Neutrophil (primary cell): ENCODE measurements at regions not wholly inside any gene's neighbourhood (a gene's known extent, or its start where the extent isn't known, plus 50 kb on each side); places are given as distances from the start of the nearest gene placed in this dataset.

Experiments
- H3K27ac ChIP-seq: fragments of 200-600 bp; sonication (generic); 2 replicates; pipeline ENCODE4 v1.5.1; 2016; ENCODE audit warnings: mild to moderate bottlenecking, moderate library complexity
- H3K27me3 ChIP-seq: fragments of 200-600 bp; sonication (generic); 2 replicates; pipeline ENCODE4 v1.6.0; 2016; ENCODE audit warnings: mild to moderate bottlenecking
- H3K36me3 ChIP-seq: fragments of 200-600 bp; sonication (generic); 2 replicates; pipeline ENCODE4 v1.5.1; 2017
- H3K4me1 ChIP-seq, 2 experiments: fragments of 200-600 bp in 1 of 2; sonication (generic) in 1 of 2; 1 replicate in 1 of 2; 2 replicates in 1 of 2; pipeline versions ENCODE4 v1.5.1 to v1.6.1; 2013 to 2016; ENCODE audit warnings: low read depth in 1 of 2, low read length in 1 of 2, mild to moderate bottlenecking in 1 of 2, moderate library complexity in 1 of 2; ENCODE audit not compliant: control insufficient read depth in 1 of 2, insufficient read depth in 1 of 2
- H3K4me3 ChIP-seq, 2 experiments: fragments of 200-600 bp in 1 of 2; sonication (generic) in 1 of 2; 1 replicate in 1 of 2; 2 replicates in 1 of 2; pipeline ENCODE4 v1.5.1; 2013 to 2016; ENCODE audit warnings: low read depth in 1 of 2, low read length in 1 of 2, mild to moderate bottlenecking in 1 of 2, moderate library complexity in 1 of 2
- H3K9me3 ChIP-seq: fragments of 200-600 bp; sonication (generic); 2 replicates; pipeline ENCODE4 v1.5.1; 2016
- TF ChIP-seq, protein P1 (sequence below): fragments of 200-600 bp; sonication (generic); IDR thresholded peaks from 2 replicates; pipeline ENCODE4 v1.5.1; 2016; ENCODE audit warnings: antibody characterized with exemption

DNA sequence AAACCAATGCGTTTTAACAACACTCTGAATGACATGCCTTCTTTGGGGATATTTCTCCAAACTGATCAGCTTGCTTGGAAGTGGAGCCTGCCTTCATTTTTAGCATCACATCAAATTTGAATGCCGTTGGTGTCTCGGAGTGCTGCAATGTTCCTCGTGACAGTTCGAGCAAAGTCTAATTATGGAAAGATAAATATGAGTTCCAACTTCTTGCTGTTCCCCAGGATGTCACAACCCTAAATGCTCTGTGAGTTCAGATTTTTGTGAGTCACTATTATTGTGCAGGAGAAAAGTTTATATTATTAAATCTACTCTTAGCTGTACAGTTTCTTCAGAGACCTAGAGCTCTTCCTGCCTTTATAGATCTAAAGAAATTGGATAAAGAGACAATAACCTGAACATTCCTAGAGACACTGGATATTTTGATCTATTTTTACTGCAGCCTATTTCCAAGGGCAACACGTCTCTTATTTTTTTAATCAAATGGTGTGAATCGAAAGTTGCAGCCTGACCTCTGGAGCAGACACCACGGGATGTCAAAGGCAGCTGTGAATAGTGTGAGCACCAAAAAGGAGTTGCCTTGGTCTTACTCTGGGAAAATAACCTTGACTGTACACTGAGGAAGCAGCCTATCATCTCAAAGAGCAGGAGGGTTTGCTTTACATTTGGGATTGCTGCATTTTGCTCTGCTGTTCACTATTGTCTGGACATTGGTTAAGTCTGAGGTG is 330.1 kb downstream of the TDRD15 start:
- TF ChIP-seq, protein P1, sequence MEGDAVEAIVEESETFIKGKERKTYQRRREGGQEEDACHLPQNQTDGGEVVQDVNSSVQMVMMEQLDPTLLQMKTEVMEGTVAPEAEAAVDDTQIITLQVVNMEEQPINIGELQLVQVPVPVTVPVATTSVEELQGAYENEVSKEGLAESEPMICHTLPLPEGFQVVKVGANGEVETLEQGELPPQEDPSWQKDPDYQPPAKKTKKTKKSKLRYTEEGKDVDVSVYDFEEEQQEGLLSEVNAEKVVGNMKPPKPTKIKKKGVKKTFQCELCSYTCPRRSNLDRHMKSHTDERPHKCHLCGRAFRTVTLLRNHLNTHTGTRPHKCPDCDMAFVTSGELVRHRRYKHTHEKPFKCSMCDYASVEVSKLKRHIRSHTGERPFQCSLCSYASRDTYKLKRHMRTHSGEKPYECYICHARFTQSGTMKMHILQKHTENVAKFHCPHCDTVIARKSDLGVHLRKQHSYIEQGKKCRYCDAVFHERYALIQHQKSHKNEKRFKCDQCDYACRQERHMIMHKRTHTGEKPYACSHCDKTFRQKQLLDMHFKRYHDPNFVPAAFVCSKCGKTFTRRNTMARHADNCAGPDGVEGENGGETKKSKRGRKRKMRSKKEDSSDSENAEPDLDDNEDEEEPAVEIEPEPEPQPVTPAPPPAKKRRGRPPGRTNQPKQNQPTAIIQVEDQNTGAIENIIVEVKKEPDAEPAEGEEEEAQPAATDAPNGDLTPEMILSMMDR = no peak
- H3K36me3 ChIP-seq = no peaks in the 10 kb centered on the region
- H3K27ac ChIP-seq = no peak overlapping the region
- H3K4me3 ChIP-seq = no peak overlapping the region
- no peaks in the 10 kb centered on the region for H3K4me1 ChIP-seq
- no peaks in the 10 kb centered on the region for H3K9me3 ChIP-seq
- no peaks in the 10 kb centered on the region for H3K27me3 ChIP-seq

DNA sequence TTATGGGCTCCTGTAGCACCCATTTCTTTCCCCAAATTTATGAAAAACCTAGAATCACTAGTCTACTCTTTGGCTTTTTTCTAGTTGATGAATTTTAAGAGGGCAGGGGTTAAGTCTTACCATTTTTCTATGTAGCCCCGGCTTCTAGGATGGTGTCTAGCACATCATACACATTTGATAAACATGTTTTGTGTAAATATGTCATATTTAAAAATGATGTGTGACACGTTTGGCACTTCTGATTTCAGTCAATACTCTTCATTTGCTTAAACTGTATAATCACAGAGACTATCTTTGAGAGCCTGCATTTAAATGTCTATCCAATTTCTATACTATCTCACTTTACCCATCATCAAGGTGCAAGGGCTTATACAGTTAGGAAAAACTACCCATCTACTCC is 331.1 kb downstream of the TDRD15 start:
- H3K4me3 ChIP-seq = no peak overlapping the region
- no peaks in the 10 kb centered on the region for H3K4me1 ChIP-seq
- H3K27ac ChIP-seq = no peak overlapping the region
- no peaks in the 10 kb centered on the region for H3K36me3 ChIP-seq
- TF ChIP-seq, protein P1 = no peak
- H3K27me3 ChIP-seq = no peaks in the 10 kb centered on the region
- no peaks in the 10 kb centered on the region for H3K9me3 ChIP-seq

DNA sequence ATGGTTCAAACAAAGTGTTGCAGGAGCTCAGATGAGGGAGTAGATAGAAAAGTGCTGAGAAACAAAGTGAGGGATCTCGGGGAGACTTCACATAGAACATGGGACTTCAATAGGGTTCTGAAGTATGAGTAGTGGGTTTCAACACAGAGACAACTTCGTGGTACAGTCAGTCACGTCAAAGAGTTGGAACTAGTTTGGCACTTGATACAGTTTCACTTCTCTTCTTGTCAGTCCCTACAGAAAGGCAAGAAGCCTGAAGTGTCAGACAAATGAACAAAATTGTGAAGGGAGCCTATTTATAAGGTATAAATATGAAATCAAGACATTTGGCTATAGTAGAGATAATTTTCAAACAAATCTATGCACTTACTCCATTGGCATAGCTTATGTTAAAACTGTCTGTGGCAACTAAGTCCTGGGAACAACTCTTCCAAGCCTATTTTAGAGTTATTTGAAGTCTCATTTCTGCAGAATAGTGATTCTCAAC is 338.0 kb downstream of the TDRD15 start:
- H3K4me1 ChIP-seq = no peaks in the 10 kb centered on the region
- no peak overlapping the region for H3K4me3 ChIP-seq
- no peak overlapping the region for H3K27ac ChIP-seq
- H3K36me3 ChIP-seq = no peaks in the 10 kb centered on the region
- no peaks in the 10 kb centered on the region for H3K27me3 ChIP-seq
- H3K9me3 ChIP-seq = no peaks in the 10 kb centered on the region
- TF ChIP-seq, protein P1 = no peak

DNA sequence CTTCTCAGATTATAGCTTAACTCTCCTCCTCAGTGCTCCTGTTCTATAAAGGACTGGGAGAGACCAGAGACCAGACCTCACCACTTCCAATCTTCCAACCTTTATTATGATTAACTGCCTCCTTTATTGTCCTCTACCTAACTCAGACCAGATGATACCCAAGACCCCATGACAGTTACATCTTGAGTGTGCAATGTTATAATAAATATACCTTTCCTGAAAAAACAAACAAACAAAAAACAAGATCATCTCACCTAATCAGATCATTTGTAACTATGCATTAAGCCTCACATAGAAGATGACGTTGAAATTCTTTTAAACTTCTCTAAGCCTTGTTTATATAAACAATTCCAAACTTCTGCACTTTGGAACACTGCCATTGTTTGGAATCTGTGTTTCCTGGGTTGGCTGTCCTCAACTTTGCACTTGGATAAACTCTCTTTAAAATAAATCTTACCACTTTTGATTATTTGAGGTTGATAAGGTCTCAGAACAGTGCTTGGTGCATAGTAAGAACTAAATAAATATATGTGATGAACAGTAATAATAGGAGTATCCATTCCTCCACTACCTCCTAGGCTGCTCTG is 342.7 kb downstream of the TDRD15 start:
- Histone ChIP-seq H3K36me3 (no peaks in the 10 kb centered on the region), H3K27ac (no peak overlapping the region), H3K4me1 (no peaks in the 10 kb centered on the region), H3K27me3 (no peaks in the 10 kb centered on the region), H3K4me3 (no peak overlapping the region), H3K9me3 (no peaks in the 10 kb centered on the region)
- TF ChIP-seq, protein P1 = no peak

DNA sequence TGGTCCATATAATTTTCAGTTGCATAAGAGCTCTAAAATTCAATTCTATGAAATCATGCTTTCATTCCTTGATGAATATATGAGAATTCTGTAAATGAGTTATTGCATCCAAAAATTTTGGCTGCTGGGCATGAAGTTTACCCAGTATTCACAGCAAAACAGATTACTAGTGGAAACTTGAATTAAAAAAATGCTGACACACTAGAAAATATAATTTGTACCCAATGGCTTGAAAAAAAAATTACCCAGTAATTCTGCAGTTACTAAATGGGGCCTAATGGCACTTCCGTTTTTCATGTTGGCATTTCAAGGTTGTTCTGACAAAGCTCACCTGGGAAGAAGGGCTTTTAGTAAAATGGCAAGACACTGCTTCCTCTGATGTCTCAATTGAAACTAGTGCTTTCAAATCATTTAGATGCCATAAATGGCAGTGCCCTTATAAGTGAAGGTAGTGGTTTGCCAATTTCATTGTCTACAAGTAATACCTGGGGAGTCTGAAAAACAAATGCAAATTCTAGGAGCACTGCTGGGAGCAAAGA is 343.6 kb downstream of the TDRD15 start:
- H3K4me3 ChIP-seq = no peak overlapping the region
- TF ChIP-seq, protein P1 = no peak

More for the DNA sequence above, 343.6 kb downstream of the TDRD15 start:
- H3K36me3 ChIP-seq = no peaks in the 10 kb centered on the region
- H3K27me3 ChIP-seq = no peaks in the 10 kb centered on the region
- no peaks in the 10 kb centered on the region for H3K4me1 ChIP-seq
- H3K27ac ChIP-seq = no peak overlapping the region
- no peaks in the 10 kb centered on the region for H3K9me3 ChIP-seq
